ENCODE measurements at regions not wholly inside any gene's neighbourhood (a gene's known extent, or its start where the extent isn't known, plus 50 kb on each side); places are given as distances from the start of the nearest gene placed in this dataset.

DNA sequence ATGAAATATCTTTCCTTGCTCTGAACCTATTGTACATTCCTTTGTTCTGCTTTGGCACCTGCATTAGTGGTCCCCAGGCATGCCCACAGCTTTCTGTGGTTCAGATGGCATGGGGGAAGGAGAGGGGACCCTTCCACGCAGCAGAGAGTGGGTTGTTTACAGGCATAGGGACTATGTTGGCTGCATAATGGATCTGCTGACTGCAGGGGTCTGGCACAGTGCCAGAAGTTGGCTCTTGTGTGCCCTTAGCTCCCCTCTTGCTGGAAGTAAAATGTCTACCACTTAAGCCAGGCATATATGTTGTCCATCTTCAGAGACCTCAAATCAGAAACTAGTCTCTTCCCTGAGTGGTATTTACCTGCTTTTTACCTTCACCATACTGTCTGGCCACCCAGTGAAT lies 651.9 kb upstream of the PCDH7 start:
- TF ChIP-seq CTCF (IDR thresholded peaks at IDR 0.05 in 4 of 5, conservative IDR thresholded peaks at IDR 0.05 in 1 of 5) (no peak), POLR2A (IDR thresholded peaks at IDR 0.05) (no peak)
